HG02610 (cell line): ENCODE measurements at regions not wholly inside any gene's neighbourhood (a gene's known extent, or its start where the extent isn't known, plus 50 kb on each side); places are given as distances from the start of the nearest gene placed in this dataset.
"Not testable (repeated sequence)": the region's sequence is repeated elsewhere in the genome, so short reads cannot be mapped to it uniquely, and the experiment has no call there.

Source experiments
- ATAC-seq: cut with Tn5 transposase; IDR thresholded peaks from one replicate; pipeline ENCODE4 v1.9.1; 2021; ENCODE audit warnings: mild to moderate bottlenecking, moderate library complexity; ENCODE audit not compliant: unreplicated experiment

DNA sequence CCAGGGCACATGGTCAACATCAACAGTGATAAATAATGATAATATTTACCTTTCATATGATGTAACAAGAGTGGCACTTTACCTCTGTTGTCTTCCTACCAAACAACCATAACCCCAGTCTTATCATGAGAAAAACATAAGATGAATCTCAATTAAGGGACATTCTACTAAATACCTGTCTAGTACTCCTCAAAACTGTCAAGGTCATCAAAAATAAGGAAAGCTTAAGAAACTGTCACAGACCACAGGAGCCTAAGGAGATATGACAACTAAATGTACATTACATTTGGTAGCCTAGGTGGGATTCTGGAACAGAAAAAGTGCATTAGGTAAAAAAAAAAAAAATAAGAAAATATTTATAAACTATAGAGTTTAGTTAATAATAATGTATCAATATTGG lies 118.1 kb downstream of the CCDC34 start:
- no peak for ATAC-seq

DNA sequence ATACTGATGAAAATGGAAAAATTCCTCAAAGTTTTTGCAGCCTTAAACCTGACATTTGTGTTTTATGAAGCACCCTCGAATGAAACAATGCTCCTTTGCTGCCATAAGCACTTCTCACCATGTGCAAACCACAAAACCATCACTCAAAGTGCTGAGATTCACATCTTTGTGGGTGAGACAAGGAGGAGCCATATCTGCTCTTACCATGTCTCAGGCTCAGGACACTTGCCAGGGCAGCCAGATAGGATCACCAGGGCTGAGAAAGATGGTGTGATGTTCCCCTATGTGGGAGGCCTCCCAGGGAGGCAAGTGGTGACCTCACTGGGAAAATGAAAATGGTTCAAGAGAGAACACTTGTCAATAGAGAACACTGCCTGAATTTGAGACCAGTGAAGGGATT lies 120.4 kb downstream of the CCDC34 start:
- ATAC-seq, result no peak

DNA sequence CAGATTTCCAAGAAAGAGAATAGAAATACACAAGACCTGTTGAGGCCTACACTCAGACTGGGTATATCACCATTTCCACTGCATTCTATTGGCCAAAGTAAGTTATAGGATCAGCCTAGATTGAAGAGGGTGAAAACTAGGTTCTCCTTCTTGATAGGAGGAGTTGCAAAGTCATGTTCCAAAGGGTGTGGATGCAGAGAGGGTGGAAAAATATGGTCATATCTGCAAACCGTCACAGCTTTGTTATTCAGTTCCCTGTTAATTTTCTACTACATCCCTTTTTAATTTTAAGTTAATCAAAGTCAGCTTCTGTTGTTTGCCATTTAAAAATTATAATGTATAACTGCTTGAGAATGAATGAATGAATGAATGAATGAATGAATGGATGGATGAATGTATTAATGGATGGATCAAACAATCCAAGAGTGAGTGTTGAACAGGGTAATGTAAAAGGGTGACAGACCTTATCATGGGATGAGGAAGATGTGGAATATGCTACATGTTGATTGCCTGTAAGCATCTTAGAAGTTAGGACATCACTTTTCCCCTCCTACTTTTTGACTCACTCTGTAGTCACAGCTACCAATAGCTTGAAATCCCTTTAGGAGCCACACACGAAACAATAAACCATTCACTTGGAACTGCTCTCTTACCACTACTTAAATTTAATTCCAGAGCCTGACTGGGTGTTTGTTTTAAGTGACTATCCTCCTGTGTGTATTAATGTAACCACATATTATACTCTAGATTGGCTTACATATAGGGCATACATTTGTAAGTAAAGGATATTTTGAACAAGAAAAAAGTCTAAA lies 121.5 kb downstream of the CCDC34 start:
- no peak for ATAC-seq

DNA sequence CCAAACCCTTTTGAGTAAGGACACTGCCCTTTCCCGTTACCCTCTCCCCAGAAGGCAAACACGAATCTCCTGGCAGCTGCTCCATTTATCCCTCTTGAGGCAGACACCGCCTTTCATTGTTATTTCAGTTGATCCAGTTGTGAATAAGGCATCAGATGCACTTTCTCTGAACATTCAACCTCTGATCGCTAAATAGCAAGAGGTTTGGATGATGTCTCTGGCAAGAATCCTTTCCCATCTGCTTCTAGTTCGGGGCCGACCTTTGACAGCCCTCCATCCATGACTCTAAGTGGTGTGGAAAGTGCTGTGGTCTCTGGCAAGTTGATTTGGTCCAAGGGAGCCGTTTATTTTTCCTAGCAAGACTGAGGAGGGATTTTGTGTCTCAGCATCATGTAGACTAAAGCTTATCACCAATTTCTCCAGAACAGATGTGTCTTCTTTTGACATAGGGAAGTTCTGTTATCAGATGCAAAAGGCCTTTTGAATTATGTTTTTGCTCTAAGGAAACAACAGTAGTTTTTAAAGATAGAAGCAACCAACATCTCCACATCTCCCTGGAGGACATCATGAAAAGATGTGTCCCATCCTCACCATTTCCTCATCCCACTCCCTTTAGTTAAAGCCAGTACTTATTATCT lies 123.6 kb downstream of the CCDC34 start:
- no peak for ATAC-seq

DNA sequence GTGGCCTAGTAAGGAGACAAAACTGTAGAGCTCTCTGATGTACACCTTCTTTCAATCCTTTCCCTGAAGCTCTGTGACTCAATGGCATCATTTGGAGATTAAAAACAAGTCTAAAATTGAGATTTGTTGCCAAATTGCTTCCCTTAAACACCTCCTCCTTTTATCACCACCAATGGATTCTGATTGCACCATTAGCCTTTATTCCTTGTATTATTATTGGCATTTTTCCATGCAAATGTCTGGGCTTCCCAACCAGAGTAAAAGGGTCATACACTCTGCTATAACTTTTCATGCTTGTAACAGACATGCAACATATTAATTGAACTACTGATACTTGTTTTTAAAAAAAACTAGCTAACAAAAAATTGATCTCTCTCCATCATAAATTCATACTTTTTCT lies 124.2 kb downstream of the CCDC34 start:
- ATAC-seq, result no peak

DNA sequence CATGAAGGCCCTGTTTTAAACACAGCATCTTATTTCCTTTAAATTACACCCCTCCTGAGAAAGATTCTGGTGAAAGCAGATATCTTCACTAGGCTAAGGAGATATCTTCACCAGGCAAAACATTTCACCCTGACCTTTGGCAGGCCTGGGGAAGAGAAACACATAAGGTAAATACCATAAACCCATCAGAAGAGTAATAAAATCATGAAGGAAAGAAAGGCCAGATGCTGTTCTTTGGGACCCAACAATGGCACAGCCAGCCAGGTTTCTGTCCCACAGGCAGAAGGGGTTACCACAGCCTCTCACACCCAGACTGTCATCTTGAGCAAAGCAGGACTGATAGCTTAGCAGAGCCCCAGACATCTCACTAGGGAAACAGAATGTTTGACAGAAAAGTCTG lies 125.4 kb downstream of the CCDC34 start:
- ATAC-seq, result no peak

DNA sequence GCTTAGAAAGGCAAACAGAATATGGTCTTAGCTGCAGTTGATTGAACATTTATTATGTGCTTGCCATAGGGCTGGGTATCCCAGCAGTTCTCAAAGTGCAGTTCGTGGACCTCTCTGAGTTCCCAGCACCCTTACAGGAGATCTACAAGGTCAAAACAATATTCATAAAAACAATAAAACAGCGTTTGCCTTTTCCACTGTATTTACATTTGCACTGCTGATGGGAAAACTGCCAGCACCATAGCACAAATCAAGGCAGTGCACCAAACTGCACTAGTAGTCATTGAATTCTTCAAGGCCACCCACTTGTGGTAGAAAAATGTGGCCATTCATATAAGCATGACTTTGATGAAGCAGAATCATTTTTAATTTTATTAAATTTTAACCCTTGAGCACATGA lies 128.1 kb downstream of the CCDC34 start:
- no peak for ATAC-seq

DNA sequence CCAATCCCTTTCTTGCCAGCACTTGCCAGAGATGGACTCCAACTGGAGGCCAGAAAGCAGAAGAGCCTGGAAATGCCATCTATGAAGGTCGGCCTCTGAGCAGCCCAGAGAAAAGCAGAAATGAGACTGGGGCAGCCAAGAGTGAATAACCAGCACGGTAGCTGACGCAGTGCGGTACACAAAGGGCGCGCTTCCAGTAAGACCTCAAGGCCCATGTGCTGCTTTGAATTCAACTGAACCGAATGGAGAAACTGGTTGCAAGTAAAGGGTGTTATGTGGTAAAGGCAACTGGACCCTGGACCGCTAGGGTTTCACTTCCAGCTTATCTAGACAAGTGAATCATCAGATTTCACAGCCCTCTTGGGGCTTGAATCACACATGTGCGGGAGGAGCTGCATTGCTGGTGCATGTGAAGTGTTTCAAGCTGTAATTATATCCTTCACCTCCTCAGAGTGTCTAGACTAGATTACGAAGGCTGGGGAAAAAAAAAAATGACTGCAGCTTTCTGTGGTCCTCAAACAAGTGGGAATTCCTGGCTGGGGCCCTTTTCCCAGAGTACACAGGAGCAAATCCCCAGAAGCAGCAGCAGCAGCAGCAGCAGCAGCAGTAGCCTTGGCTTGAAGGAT lies 128.9 kb downstream of the CCDC34 start:
- peak; percentile 91 for ATAC-seq

DNA sequence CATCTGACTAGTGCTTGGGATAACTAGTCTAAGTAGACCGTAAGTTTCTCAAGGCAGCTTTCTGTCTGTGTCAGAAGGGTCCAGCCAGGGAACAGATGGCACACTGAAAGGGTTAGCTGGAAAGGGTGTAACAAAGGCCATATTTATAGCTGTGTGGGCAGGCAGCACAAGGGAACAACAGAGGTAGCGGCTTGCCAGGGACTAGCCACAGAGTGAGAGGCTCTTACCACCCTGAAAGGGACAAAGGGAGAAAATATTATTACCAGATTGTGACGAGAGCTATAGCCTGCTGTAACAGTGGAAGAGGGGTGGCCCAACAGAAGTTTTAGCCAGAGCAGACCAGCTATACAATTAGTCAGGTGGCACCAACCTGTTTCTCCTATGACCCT lies 129.4 kb downstream of the CCDC34 start:
- peak; percentile 12 for ATAC-seq

DNA sequence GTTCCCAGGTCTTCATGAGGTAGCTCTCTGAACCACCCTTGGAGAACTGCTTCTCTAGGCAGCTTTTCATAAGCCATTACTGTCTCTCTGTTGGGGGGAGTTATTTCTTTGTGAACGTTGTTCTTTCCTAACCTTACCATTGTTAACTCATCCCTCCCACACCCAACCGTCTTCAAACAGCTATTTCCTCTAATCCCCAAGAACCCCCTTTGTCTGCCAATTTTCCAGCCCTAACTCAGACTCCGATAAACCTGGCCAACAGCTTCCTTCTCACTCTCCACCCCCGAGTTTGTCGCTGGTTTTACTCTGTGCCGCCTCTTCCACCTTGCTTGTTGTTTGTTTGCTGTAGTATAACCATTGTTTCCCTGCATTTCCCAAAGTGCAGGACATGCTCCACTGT lies 131.5 kb downstream of the CCDC34 start:
- ATAC-seq, result no peak

DNA sequence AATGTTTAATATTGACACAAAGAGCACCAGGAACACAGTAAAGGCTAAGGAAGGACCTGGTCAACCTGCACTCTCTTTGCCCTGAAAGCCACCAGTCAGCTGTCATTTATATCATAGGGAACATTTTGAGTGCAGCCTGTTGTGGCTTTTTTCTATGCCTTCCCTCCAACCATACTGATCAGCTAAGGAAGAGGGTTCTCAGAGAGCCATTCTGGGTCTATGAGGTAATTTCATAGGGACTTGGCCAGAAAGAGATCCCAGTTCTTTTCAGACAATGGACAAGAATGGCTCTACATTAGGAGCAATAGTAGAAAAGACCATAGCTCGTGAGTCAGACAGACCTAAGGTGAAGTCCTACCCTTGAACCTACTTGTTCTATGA lies 132.8 kb downstream of the CCDC34 start:
- no peak for ATAC-seq

DNA sequence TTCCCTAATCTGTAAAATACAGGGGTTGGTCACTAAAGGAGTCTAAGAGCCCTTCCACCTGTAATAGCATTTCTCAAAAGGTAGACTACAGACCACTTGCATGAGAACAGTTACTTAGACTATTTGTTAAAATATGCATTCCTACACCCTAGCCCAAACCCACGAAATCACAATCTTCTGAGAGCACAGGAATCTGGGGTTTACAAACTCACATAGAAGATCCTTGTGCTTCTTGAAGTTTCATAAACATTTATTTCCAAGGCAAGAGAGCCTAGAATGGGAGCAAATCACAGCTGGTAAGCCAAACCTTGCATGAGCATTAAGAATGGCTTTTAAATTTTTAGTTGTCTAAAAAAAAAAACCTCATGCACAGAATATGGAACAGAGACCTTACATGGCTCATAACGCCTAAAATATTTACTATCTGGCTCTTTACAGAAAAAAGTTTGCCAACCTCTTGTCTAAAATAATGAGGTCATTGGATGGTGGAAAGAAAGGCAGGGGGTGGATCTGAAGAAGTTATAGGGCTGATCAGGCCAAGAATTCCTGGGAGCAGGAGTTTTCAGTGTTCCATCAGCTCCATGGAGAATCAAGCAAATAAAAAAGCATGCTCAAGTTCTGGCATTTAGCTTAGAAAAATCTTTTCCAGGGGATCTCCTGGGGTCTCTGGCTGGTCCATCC lies 133.4 kb downstream of the CCDC34 start:
- no peak for ATAC-seq

DNA sequence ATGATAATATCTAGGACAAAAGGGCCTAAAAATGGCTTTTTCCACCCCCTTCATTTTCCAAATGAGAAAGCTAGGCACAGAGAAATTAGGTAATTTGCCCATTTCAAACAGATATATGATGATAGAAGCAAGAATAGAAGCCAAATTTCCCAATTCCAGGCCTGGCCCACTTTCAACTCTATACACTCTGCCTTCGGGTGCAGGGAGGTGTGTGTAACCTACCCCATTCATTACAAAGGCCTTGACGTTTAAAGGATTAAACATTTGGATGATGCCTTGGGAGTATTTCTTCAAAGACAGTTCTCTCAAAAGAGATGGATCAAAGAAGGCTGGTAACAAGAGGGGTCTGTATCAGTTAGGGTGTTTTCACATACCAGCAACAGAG lies 134.1 kb downstream of the CCDC34 start:
- ATAC-seq, result no peak

DNA sequence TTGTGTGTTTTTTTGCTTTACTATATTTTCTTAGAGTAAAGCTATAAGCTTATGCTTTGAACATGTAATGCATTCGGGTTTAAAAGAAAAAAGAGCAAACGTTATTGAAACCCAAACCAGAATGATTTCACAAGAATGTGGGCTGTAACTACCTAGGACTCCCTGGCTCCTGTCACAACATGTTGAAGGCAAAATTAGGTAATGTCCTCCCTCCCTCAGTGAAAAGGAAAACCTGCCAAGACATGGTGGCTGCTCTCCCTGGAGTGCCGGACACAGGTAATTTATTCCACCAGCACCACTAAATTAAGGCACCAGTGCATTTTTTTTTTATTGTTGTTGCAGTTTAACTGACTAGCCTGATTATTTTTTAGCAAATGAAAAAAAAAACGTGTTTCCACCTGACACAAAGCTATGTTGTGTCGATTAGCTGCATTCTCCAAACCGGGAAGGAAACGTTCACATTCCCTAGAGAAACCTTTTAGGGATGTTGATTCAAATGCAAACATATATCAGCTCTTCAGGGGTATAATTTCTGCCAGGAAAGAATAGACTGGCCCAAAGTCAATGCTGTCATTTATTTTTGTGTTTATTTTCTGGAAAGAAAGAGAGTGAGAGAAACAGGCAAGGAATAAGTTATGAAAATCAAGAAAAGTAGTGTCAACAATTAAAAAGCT lies 134.6 kb downstream of the CCDC34 start:
- no peak for ATAC-seq

DNA sequence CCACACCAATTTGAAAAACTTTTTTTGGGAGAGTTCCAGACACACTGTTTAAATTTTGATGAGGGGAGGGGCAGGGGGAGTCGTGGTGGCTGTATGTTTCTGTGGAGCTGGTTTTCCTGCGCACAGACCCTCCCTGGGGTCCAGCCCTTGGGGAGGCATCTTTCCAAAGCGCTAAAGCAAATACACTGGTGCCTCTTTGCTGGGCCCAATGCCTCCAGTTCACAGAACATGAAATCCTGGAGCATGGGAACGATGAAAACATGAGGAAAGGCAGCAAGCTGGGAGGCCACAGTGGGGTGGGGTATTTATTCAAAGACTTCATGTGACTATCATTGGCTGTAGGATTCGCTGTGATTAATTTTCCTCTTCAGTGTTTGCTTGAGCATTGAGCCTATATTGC lies 135.3 kb downstream of the CCDC34 start:
- ATAC-seq, result no peak

DNA sequence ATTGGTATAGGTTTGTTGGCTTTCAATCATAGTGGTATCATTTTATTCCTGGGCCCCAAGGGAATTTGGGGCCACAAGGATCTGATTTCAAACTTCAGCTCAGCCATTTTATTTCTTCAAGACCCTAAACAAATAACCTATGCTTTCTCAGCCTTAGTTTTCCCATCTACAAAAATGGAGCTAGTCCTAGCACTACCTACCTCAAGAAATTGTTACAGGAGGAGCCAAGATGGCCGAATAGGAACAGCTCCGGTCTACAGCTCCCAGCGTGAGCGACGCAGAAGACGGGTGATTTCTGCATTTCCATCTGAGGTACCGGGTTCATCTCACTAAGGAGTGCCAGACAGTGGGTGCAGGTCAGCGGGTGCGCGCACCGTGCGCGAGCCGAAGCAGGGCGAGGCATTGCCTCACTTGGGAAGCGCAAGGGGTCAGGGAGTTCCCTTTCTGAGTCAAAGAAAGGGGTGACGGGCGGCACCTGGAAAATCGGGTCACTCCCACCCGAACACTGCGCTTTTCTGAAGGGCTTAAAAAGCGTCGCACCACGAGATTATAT lies 143.5 kb downstream of the CCDC34 start:
- ATAC-seq, result not testable (repeated sequence)

DNA sequence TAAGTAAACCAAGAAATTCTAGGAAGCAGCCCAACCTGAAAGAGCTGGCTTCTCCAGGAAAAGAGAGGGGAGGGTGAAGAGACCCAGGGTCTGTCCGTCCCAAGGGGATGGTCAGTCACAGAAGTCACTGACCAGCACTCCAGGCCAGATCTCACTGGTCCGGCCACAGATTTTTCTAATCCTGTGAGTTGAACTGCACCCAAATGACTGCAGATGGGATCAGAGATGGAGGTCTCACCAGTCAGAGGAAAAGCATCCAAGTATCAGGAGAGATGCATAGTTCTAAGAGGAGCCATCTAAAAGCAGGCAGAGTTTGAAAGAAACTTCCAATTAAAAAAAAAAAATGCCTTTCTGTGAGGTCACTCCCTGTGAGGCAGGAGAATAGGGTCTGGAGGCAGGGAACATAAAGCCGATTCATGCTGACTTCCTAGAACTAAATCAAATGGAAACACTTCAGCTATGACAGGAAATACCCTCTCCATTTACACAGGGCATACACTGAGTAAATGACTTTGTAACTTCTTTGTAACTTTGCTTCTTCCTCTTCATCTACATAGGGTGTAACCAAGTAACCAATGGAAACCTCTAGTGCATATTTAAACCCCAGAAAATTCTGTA lies 144.5 kb downstream of the CCDC34 start:
- no peak for ATAC-seq

DNA sequence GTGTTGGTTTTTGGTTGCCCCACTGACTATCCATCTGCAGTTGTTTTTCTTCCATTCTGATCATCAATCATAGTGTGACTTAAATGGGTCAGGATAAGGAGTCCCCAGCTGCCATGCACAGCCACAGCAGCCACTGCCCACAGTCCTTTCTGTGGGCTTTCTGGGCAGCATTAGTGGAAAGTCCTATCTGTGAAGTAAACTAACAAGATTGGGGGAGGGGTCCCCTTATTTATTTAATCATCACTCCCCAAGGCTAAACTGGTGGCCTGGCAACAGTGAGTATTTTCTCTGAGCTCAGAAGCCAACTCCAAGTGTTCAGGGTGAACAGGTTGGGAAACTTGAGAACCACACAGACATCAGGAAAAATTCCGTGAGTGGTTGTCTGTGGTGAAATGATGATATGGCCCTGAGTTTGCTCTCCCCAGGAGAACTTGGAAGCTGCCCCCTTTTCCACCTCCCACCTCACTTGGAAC lies 145.0 kb downstream of the CCDC34 start:
- no peak for ATAC-seq

DNA sequence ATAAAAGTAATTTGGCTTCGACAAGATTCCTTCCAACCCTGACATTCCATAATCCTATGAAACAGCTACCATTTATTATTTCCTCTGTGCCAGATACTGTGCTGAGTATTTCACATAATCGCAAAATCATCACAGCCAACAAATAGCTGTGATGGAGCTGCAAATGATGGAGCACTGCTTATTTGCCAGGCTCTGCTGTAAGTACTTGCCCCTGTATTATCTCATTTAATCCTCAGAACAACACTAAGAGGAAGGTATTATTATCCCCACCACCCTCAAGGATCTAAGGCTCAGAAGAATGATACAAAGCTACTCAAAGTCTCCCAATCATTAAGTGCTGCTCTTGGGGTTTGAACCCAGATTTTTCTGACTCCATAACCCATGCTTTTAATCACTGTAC lies 145.5 kb downstream of the CCDC34 start:
- no peak for ATAC-seq
